Osteoblast (primary cell): ENCODE measurements at regions not wholly inside any gene's neighbourhood (a gene's known extent, or its start where the extent isn't known, plus 50 kb on each side); places are given as distances from the start of the nearest gene placed in this dataset.

Source experiments
- DNase-seq: peaks from one replicate; pipeline ENCODE4 v3.0.0; 2011; ENCODE audit warnings: low spot score, mixed read lengths; ENCODE audit not compliant: insufficient read length; ENCODE audit errors: missing footprints
- H2AFZ ChIP-seq: 2 replicates; pipeline ENCODE4 v1.6.0; 2011; ENCODE audit warnings: mild to moderate bottlenecking, low read length
- H3K27ac ChIP-seq: 2 replicates; pipeline ENCODE4 v1.5.1; 2011; ENCODE audit warnings: mild to moderate bottlenecking, low read depth, low read length, moderate library complexity
- H3K27me3 ChIP-seq: 2 replicates; pipeline ENCODE4 v1.6.0; 2012; ENCODE audit warnings: mild to moderate bottlenecking, control low read depth, inconsistent platforms, low read length, moderate library complexity; ENCODE audit not compliant: insufficient read depth
- H3K36me3 ChIP-seq: 2 replicates; pipeline ENCODE4 v1.5.1; 2011; ENCODE audit warnings: mild to moderate bottlenecking, low read length, control low read depth, moderate library complexity; ENCODE audit not compliant: insufficient read depth
- H3K4me1 ChIP-seq: 2 replicates; pipeline ENCODE4 v1.5.1; 2011; ENCODE audit warnings: mild to moderate bottlenecking, low read length, control low read depth, moderate library complexity; ENCODE audit not compliant: insufficient read depth
- H3K4me2 ChIP-seq: 2 replicates; pipeline ENCODE4 v1.6.0; 2011; ENCODE audit warnings: mild to moderate bottlenecking, low read length; ENCODE audit not compliant: insufficient read depth
- H3K4me3 ChIP-seq: fragments of 200-600 bp; sonication (generic); 3 replicates; pipeline ENCODE4 v1.5.1; 2012; ENCODE audit warnings: mild to moderate bottlenecking, low read length, inconsistent platforms; ENCODE audit not compliant: insufficient read depth
- H3K79me2 ChIP-seq: 2 replicates; pipeline ENCODE4 v1.6.0; 2012; ENCODE audit warnings: mild to moderate bottlenecking, low read length, control low read depth, inconsistent platforms; ENCODE audit not compliant: insufficient read depth
- H3K9me3 ChIP-seq: 2 replicates; pipeline ENCODE4 v1.5.1; 2011; ENCODE audit warnings: low read depth, low read length, control low read depth
- H4K20me1 ChIP-seq: 2 replicates; pipeline ENCODE4 v1.6.0; 2012; ENCODE audit warnings: mild to moderate bottlenecking, low read length, control low read depth; ENCODE audit not compliant: insufficient read depth
- CTCF ChIP-seq: IDR thresholded peaks from 2 replicates; pipeline ENCODE4 v1.5.1; 2011; ENCODE audit warnings: mild to moderate bottlenecking, low read depth, low read length, moderate library complexity; ENCODE audit errors: extremely low read depth

DNA sequence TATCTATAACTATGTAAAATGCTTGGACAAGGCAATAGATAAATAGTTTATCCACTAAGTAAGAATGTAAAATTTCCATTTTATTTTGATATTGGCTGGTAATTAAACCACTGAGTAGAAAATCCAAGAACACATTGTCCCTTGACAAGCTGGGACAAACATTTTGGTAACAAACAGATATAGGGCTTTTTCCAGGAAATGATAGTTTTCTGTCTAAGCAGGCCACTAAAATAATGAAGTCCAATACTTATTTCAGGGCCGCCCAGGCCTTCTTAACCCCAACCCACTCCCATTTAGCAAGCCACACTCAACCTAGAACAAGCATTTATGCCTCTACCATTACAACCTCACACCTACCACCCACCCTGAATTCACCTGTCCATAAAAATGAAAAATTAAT is 368.6 kb downstream of the PRELID2 start:
- Histone ChIP-seq H3K4me1 (no peaks in the 10 kb centered on the region), H3K36me3 (no peaks in the 10 kb centered on the region), H3K27ac (no peak overlapping the region), H2AFZ (no peak overlapping the region), H3K79me2 (no peaks in the 10 kb centered on the region), H3K9me3 (no peaks in the 10 kb centered on the region), H3K4me3 (no peak overlapping the region), H3K4me2 (no peak overlapping the region), H4K20me1 (no peaks in the 10 kb centered on the region), H3K27me3 (no peaks in the 10 kb centered on the region)
- no peak for TF ChIP-seq CTCF
- DNase-seq = no peak

DNA sequence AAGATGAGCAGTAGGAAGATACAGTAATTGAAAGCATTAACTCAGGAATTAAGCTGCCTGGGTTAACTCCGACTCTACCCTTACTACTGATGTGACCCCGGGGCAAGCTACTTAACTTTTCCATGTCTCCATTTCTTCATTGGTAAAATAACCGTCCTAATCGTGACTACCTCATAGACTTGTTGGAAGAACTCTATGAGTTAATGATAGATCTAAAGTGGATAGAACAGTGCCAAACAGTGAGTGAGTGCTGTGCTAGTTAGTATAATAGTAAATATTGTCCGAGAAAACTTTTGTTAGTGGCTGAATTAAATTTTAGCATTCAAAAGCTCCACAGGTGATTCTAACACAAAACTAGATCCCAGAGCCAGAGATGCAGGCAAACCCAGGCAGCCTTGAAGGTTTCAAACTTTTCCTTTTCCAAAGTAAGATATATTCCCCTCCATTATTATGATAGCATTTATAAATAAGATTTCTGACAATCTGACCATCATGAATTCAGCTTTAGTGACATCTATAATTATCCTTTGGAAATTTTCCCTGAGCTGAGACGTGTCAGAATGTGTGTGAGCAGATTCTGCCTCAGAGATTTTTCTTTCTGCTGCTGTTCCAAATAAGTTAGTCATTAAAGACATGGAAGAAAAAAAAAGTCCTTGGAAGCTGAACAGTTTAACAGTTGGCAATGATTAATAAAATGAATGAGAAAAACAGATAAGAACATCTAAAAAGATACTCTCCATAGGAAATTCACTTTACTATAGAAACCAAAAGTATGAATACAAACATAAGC is 369.5 kb downstream of the PRELID2 start:
- Histone ChIP-seq H3K4me3 (no peak overlapping the region), H4K20me1 (no peaks in the 10 kb centered on the region), H3K79me2 (no peaks in the 10 kb centered on the region), H3K27me3 (no peaks in the 10 kb centered on the region), H3K4me1 (no peaks in the 10 kb centered on the region), H2AFZ (no peak overlapping the region), H3K9me3 (no peaks in the 10 kb centered on the region), H3K27ac (no peak overlapping the region), H3K4me2 (no peak overlapping the region), H3K36me3 (no peaks in the 10 kb centered on the region)
- DNase-seq = no peak
- TF ChIP-seq CTCF = no peak

GRCh38 chr5:145464171-145464570 is 371.0 kb downstream of the PRELID2 start:
- Histone ChIP-seq H3K27ac (no peak overlapping the region), H3K36me3 (no peaks in the 10 kb centered on the region)

More at GRCh38 chr5:145464171-145464570, 371.0 kb downstream of the PRELID2 start:
- Histone ChIP-seq H3K9me3 (no peaks in the 10 kb centered on the region), H3K27me3 (no peaks in the 10 kb centered on the region), H3K4me2 (no peak overlapping the region), H4K20me1 (no peaks in the 10 kb centered on the region), H3K79me2 (no peaks in the 10 kb centered on the region), H3K4me1 (no peaks in the 10 kb centered on the region), H3K4me3 (no peak overlapping the region), H2AFZ (no peak overlapping the region)
- no peak for TF ChIP-seq CTCF
- no peak for DNase-seq
